ENCODE measurements at regions not wholly inside any gene's neighbourhood (a gene's known extent, or its start where the extent isn't known, plus 50 kb on each side); places are given as distances from the start of the nearest gene placed in this dataset.

GRCh38 chr1:198031086-198031485, 113.9 kb downstream of the LHX9 start:
- TF ChIP-seq, protein P1, sequence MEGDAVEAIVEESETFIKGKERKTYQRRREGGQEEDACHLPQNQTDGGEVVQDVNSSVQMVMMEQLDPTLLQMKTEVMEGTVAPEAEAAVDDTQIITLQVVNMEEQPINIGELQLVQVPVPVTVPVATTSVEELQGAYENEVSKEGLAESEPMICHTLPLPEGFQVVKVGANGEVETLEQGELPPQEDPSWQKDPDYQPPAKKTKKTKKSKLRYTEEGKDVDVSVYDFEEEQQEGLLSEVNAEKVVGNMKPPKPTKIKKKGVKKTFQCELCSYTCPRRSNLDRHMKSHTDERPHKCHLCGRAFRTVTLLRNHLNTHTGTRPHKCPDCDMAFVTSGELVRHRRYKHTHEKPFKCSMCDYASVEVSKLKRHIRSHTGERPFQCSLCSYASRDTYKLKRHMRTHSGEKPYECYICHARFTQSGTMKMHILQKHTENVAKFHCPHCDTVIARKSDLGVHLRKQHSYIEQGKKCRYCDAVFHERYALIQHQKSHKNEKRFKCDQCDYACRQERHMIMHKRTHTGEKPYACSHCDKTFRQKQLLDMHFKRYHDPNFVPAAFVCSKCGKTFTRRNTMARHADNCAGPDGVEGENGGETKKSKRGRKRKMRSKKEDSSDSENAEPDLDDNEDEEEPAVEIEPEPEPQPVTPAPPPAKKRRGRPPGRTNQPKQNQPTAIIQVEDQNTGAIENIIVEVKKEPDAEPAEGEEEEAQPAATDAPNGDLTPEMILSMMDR (IDR thresholded peaks at IDR 0.05; ENCODE audit: low read depth, low read length), result no peak
- TF ChIP-seq EZH2phosphoT487 (IDR thresholded peaks at IDR 0.05; ENCODE audit: low read depth), result no peak
